ENCODE measurements at regions not wholly inside any gene's neighbourhood (a gene's known extent, or its start where the extent isn't known, plus 50 kb on each side); places are given as distances from the start of the nearest gene placed in this dataset.
A peak's percentile ranks its signal among the peaks of the same experiment; 100 is the strongest.
"Not testable (repeated sequence)": the region's sequence is repeated elsewhere in the genome, so short reads cannot be mapped to it uniquely, and the experiment has no call there.

- ATAC-seq = peak; percentile 64
These were observed 87.3 kb upstream of the TET2 start for GRCh38 chr4:105059337-105059736.

GRCh38 chr4:105060628-105061027, 86.0 kb upstream of the TET2 start:
- peak; percentile 37 for ATAC-seq

GRCh38 chr4:105061136-105061696, 85.5 kb upstream of the TET2 start:
- peak; percentile 75 for ATAC-seq

GRCh38 chr4:105061731-105062130, 84.9 kb upstream of the TET2 start:
- no peak for ATAC-seq

GRCh38 chr4:105066401-105066800, 80.3 kb upstream of the TET2 start:
- ATAC-seq = no peak

- ATAC-seq = no peak
These were observed 79.2 kb upstream of the TET2 start for GRCh38 chr4:105067431-105067830.

GRCh38 chr4:105067946-105068345, 78.7 kb upstream of the TET2 start:
- no peak for ATAC-seq

- no peak for ATAC-seq
These were observed 78.2 kb upstream of the TET2 start for GRCh38 chr4:105068516-105068915.

- ATAC-seq = not testable (repeated sequence)
These were observed 74.6 kb upstream of the TET2 start for GRCh38 chr4:105072095-105072494.

- ATAC-seq = no peak
These were observed 72.6 kb upstream of the TET2 start for GRCh38 chr4:105074097-105074496.

- ATAC-seq = no peak
These were observed 71.6 kb upstream of the TET2 start for GRCh38 chr4:105075045-105075444.

GRCh38 chr4:105088110-105088879, 58.4 kb upstream of the TET2 start:
- peak; percentile 59 for ATAC-seq

- peak; percentile 92 for ATAC-seq
These were observed 54.3 kb upstream of the TET2 start for GRCh38 chr4:105092356-105092755.

GRCh38 chr4:105092768-105093167, 53.9 kb upstream of the TET2 start:
- ATAC-seq = peak; percentile 61

- no peak for ATAC-seq
These were observed 52.7 kb upstream of the TET2 start for GRCh38 chr4:105093975-105094374.

All from esophagus mucosa (tissue), 1 donor.